ENCODE measurements at regions not wholly inside any gene's neighbourhood (a gene's known extent, or its start where the extent isn't known, plus 50 kb on each side); places are given as distances from the start of the nearest gene placed in this dataset.

GRCh38 chrX:39595977-39596376, 501.8 kb downstream of the BCOR start:
- Histone ChIP-seq H3K9me3 (ENCODE audit: control insufficient read depth, low read depth, low read length) (no peaks in the 10 kb centered on the region), H3K4me2 (ENCODE audit: insufficient read depth, insufficient read length, low read length) (no peak overlapping the region), H3K27ac (ENCODE audit: insufficient read length, low read depth, low read length) (no peak overlapping the region), H3K4ac (ENCODE audit: low read depth, low read length) (no peak overlapping the region), H4K8ac (replicated peaks; ENCODE audit: insufficient read length, low read depth, low read length) (no peak overlapping the region), H3K23me2 (ENCODE audit: insufficient read length, low read depth, low read length, poor library complexity, severe bottlenecking) (no peaks in the 10 kb centered on the region), H4K20me1 (ENCODE audit: control insufficient read depth, insufficient read depth, insufficient read length) (no peaks in the 10 kb centered on the region), H3K79me2 (ENCODE audit: insufficient read depth, low read length) (no peaks in the 10 kb centered on the region), H2BK120ac (ENCODE audit: low read depth, low read length, poor library complexity, severe bottlenecking) (no peak overlapping the region), H4K91ac (ENCODE audit: insufficient read length, low read depth, low read length) (no peak overlapping the region), H3K56ac (ENCODE audit: insufficient read length, low read depth, low read length) (no peak overlapping the region), H3T11ph (ENCODE audit: low read length) (no peak overlapping the region), H2BK5ac (ENCODE audit: insufficient read length, low read length) (no peak overlapping the region), H2BK12ac (ENCODE audit: insufficient read length, low read depth, low read length) (no peak overlapping the region), H2AK5ac (ENCODE audit: insufficient read length, low read length) (no peak overlapping the region), H3K9ac (ENCODE audit: extremely low read depth, insufficient read length, low read length) (no peak overlapping the region), H3K79me1 (ENCODE audit: insufficient read depth, low read depth, low read length, poor library complexity, severe bottlenecking) (no peaks in the 10 kb centered on the region), H3K23ac (ENCODE audit: insufficient read length, low read depth, low read length) (no peak overlapping the region), H3K27me3 (ENCODE audit: insufficient read depth, low read length) (no peaks in the 10 kb centered on the region), H2BK15ac (ENCODE audit: low read depth, low read length) (no peak overlapping the region), H4K5ac (ENCODE audit: insufficient read length, low read depth, low read length) (no peak overlapping the region), H3K4me1 (ENCODE audit: insufficient read depth, low read length) (no peaks in the 10 kb centered on the region), H3K14ac (ENCODE audit: insufficient read depth, low read length) (no peak overlapping the region), H2BK20ac (ENCODE audit: low read depth, low read length, poor library complexity, severe bottlenecking) (no peak overlapping the region), H2AFZ (ENCODE audit: low read length) (no peak overlapping the region), H3K18ac (ENCODE audit: insufficient read length, low read depth, low read length) (no peak overlapping the region)
- no peak overlapping the region for H3K27ac Mint-ChIP-seq
- peaks cover 60 to 66% of the 10 kb centered on the region in 2 experiments for H3K9me3 Mint-ChIP-seq
- no CpG with 5 or more reads among the region's 1 CpG for WGBS (ENCODE audit: extremely low coverage, insufficient read length, low lambda C conversion rate)
- TF ChIP-seq CTCF (conservative IDR thresholded peaks at IDR 0.05) = no peak
- no peak for DNase-seq
- peaks cover 0 to 2% (median 2%) of the 10 kb centered on the region in 3 experiments; a peak in 2 of 7 replicates for H3K36me3 Mint-ChIP-seq (ENCODE audit: insufficient read depth in 1 of 3, low read depth in 3 of 3)
- no peaks in the 10 kb centered on the region; the same call in 1 of the 2 replicates for H3K27me3 Mint-ChIP-seq (ENCODE audit: low read depth)
- H3K4me3 Mint-ChIP-seq = no peak overlapping the region
- H3K4me1 Mint-ChIP-seq = no peaks in the 10 kb centered on the region

Data from H9 (cell line).